Activated CD4-positive, alpha-beta T cell treated with anti-CD3 and anti-CD28 coated beads, Interleukin-10, Interleukin-2, amounts not matched to agents 100 ng/mL and 50 ng/mL, durations not matched to agents 16 hours and 8 hours (primary cell): ENCODE measurements at regions not wholly inside any gene's neighbourhood (a gene's known extent, or its start where the extent isn't known, plus 50 kb on each side); places are given as distances from the start of the nearest gene placed in this dataset.
"Not testable (repeated sequence)": the region's sequence is repeated elsewhere in the genome, so short reads cannot be mapped to it uniquely, and the experiment has no call there.

Experiments used
- DNase-seq: peaks from one replicate; pipeline ENCODE4 v3.0.0-alpha.2; 2020

DNA sequence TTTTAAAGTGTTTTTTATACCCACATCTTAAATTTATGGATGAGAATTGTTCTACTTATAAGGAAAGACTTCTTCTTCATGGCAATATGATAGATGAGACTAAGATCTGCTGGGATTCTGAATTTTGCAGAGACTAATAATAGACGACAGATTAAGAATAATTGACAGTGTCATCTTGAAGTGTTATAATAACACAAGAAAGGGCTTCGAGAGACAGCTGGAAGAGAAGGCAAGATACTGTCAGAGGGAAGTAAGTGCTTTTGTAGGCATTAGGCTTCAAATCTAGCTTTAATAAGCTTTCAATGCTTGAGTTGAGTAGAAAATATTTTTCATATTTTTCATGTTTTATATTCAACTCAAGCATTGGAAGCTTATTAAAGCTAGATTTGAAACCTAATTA lies 797.6 kb upstream of the PABPC4L start:
- no peak for DNase-seq

DNA sequence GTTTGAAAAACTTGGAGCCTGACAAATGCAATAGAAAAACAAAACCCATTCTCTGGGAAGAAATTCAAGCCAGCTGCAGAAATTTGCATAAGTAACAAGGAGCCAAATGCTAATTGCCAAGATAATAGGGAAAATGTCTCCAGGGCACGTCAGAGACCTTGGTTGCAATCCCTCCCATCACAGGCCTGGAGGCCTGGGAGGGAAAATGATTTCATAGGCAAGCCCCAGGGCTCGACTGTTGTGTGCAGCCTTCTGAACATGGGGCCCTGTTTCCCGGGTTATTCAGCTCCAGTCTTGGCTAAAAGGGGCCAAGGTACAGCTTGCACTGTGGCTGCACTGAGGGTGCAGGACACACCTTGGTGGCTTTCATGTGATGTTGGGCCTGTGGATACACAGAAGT lies 760.4 kb upstream of the PABPC4L start:
- DNase-seq, result no peak

GRCh38 chr4:134958862-134959261 lies 757.3 kb upstream of the PABPC4L start:
- DNase-seq, result no peak

- no peak for DNase-seq
These were observed 753.5 kb upstream of the PABPC4L start for GRCh38 chr4:134955059-134955458.

DNA sequence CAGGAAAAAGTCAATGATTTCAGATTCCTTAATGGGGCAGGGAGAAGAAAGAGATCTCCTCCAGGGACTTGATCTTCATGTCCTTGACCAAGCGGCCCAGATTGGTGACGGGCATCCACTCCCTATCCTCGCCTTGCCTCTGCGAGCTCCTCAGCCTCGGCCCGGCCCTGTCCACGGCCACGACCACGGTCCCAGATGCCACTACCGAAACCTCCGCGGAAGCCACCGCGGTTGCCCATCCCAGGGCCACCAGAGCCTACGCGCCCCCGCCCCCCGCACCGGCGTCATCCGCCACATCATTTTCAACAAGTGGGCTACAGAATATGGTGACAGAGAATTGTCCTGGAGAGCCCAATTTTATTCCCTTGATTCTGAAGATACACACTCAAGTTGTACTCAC lies 751.2 kb upstream of the PABPC4L start:
- no peak for DNase-seq

DNA sequence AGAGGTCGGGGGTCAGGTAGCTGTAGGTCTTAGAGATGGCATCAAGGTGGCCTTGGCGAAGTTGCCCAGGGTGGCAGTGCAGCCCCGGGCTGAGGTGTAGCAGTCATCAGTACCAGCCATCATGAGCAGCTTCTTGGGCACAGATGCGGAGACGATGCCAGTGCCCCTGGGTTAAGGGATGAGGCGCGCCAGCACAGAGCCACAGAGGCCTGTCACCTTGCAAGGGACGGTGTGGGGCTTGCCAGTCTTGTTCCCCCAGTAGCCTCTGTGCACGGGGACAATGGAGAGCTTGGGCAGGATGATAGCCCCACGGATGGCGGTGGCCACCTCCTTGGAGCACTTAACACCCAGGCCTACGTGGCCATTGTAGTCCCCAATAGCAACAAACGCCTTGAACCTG lies 750.7 kb upstream of the PABPC4L start:
- DNase-seq, result no peak

- DNase-seq, result no peak
These were observed 746.6 kb upstream of the PABPC4L start for GRCh38 chr4:134948110-134948642.

DNA sequence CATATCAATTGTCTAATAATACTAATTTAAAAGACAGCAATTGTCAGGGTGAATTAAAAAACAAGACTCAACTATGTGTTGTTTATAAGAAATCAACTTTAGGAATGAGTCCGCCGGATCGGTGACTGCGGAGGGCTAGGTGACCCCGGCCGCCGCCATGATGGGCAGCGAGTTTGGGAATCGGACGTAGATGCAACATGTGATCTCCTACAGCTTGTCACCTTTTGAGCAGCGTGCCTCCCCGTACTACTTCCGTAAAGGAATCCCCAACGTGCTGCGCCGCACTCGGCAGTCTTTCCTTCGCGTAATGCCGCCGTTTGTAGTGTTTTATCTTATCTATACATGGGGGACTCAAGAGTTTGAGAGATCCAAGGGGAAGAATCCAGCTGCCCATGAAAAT lies 742.5 kb upstream of the PABPC4L start:
- DNase-seq, result no peak

DNA sequence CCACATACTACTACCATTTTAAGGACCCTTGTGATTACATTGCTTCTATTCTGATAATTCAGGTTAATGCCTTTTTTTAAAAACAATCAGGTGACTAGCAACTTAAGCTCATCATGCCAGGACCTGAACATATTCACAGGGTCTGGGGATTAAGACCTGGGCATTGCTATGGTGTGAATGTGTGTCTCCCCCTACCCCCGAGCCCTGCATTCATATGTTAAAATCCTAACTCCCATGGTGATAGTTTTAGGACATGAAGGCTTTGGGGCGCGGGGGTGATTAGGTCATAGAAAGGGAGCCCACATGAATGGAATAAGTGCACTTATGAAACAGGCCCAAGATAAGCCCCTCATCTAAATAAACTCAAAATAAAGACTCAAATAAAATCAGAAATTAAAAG lies 734.4 kb upstream of the PABPC4L start:
- DNase-seq, result no peak

GRCh38 chr4:134935320-134935719 lies 733.7 kb upstream of the PABPC4L start:
- peak; percentile 1 for DNase-seq

- DNase-seq, result no peak
These were observed 732.6 kb upstream of the PABPC4L start for GRCh38 chr4:134934036-134934808.

GRCh38 chr4:134915355-134915754 lies 713.8 kb upstream of the PABPC4L start:
- DNase-seq, result no peak

DNA sequence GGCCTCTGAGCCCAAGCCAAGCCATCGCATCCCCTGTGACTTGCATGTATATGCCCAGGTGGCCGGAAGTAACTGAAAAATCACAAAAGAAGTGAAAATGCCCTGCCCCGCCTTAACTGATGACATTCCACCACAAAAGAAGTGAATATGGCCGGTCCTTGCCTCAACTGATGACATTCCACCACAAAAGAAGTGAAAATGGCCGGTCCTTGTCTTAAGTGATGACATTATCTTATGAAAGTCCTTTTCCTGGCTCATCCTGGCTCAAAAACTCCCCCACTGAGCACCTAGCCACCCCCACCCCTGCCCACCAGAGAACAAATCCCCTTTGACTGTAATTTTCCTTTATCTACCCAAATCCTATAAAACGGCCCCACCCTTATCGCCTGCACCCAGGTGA lies 712.7 kb upstream of the PABPC4L start:
- DNase-seq, result not testable (repeated sequence)

DNA sequence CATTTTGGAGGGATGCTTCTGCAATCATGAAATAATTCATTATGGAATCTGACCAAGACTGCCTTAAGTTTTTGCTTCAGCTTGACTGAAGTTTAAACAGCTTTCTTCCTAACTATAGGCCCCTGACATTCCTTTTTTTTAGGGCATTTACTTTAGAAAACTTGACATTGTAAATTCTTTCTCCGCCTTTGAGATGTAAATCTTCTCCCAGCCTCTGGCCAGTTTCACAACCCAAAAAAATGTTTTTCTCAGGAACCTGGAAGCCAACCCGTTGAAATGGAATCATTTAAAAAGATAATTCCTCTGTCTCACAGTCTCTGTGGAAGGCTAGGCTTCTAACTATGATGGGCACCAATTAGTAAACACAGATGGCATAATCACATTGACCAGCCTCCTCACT lies 710.4 kb upstream of the PABPC4L start:
- no peak for DNase-seq

DNA sequence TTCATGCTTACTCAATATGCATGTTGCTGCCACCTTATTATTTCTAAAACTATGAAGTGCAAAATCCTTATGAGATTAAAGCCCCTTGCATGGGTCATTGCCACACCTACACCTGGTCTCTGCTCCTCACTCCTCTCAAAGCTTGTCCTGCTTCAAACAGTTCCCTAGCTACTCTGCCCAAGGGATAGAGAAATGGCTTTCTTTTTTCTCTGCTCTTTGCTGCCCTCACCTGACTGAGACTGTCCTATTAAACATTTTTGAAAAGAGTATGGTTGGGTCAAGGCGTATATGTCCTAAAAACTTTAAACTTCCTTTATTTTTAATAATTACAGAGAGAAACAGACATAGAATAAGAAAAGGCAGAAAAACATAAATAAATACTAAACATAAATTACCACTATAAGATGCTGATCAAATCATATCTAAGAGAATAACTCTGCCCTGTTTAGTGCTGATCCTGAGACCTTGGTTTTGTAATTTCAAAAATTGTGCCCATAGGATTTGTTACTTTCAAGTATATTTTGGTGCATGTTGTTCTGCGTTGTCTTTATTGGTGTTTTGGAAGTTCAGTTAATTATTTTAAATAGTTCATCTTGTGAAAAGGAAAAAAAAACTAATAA lies 704.9 kb upstream of the PABPC4L start:
- no peak for DNase-seq

- no peak for DNase-seq
These were observed 703.5 kb upstream of the PABPC4L start for GRCh38 chr4:134905061-134905460.

- DNase-seq, result no peak
These were observed 686.6 kb upstream of the PABPC4L start for GRCh38 chr4:134888156-134888555.

- no peak for DNase-seq
These were observed 683.8 kb upstream of the PABPC4L start for GRCh38 chr4:134885436-134885835.

DNA sequence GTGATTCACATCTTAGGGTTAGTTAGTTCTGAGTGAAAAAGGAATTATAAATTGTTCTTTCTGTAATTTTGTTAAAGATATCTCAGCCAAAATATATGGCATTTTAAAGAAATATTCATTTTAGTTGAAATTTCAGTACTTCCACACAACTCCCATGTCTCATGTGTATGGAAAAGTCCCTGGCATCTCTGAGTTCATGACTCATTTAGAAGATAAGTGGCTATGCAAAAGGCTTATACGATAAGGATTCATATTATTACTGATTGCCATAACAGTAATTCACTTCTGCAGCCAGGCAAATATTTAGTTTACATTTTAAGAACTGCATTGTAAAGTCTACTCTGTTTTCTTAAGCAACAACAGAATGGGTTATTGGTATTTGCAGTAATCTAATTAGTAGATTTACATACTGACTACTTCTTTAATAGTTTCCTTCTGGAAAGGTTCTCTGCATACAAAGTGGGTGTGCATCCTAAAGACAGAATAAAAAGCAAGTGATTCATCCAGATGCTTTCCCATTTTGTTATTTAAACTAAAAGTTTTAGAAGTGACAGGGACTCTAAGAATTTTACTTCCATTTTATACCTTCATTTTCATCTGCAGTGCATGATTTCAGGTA lies 682.4 kb upstream of the PABPC4L start:
- no peak for DNase-seq

- DNase-seq, result no peak
These were observed 677.4 kb upstream of the PABPC4L start for GRCh38 chr4:134879019-134879418.

- DNase-seq, result no peak
These were observed 665.4 kb upstream of the PABPC4L start for GRCh38 chr4:134867027-134867426.

DNA sequence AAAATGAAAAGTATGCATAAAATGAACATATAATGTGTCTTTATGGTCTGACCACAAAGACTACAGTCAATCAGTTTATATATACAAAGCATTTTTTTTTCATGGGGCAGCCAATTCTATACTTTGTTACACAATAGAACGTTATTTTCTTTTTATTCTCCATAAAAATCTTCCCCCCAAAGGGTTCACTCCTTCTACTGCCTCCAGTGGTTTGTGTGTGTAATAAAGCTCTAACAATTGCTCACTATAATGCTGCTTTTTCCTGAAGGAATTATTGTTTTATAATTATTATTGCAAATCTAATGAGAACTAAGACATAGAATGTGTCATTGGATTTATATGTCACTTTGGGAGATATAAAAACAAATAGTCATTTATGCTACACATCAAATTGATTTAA lies 664.1 kb upstream of the PABPC4L start:
- DNase-seq, result no peak

DNA sequence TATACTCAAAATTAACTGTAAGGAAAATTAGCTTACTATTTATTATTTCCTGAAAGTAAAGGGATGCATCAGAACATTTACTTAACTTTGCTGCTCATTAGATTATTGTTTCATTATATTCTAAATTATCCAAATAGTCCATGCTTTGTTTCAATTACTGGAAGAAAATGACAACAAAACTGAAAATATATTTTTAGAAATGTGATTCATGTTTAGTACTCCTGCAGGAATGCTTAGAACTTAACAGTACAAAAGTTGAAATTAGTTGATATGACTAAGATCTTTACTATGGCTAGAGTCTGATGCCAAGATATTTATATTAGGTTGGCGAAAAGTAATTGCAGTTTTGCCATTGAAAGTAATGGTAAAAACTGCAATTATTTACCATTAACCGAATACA lies 660.5 kb upstream of the PABPC4L start:
- no peak for DNase-seq

DNA sequence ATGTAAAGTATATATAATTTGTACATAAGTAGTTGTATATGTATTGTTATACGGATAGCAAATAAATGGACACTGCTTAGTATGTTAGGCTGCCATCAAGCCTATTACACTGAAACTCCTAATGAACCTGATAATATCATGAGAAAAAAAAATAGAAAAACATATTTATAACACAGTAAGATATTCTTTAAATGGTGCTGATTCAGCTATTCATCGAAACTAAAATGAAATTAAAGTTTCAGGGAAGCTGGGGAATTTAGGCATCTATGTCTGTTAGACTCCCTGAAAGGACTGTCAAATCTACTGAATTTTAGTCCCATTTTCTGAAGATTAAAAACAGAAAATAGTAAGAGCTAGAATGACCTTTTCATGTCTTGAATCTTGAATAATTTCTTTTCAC lies 647.1 kb upstream of the PABPC4L start:
- DNase-seq, result no peak
